ENCODE measurements at regions not wholly inside any gene's neighbourhood (a gene's known extent, or its start where the extent isn't known, plus 50 kb on each side); places are given as distances from the start of the nearest gene placed in this dataset.

DNA sequence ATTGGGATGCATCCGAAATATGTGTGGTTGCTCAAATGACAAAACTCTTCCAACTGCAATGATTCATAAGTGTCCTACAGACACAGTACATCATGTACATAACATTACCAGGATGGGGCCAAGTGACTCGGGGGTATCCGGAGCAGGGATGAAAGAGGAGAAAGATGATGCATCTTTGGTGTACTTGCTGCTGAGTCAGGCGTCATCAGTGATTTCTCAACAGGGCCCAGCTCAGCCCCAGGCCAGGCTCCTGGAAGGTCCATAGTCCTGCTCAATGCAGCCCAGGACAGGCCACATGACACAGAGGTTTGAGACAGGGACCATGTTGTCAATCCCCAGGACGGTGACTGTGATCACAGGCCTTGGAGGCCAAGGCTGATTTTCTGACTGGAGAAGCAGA is 59.3 kb downstream of the GGTLC2 start:
- no peak overlapping the region for H3K4me3 ChIP-seq (ENCODE audit: low read depth, low read length)
- DNase-seq (ENCODE audit: low read depth, low spot score), result peak; percentile 65
- in situ Hi-C loops (cut with HindIII; ENCODE audit: low sequenced_read_pairs), result no loop called here
- TF ChIP-seq, protein P1, sequence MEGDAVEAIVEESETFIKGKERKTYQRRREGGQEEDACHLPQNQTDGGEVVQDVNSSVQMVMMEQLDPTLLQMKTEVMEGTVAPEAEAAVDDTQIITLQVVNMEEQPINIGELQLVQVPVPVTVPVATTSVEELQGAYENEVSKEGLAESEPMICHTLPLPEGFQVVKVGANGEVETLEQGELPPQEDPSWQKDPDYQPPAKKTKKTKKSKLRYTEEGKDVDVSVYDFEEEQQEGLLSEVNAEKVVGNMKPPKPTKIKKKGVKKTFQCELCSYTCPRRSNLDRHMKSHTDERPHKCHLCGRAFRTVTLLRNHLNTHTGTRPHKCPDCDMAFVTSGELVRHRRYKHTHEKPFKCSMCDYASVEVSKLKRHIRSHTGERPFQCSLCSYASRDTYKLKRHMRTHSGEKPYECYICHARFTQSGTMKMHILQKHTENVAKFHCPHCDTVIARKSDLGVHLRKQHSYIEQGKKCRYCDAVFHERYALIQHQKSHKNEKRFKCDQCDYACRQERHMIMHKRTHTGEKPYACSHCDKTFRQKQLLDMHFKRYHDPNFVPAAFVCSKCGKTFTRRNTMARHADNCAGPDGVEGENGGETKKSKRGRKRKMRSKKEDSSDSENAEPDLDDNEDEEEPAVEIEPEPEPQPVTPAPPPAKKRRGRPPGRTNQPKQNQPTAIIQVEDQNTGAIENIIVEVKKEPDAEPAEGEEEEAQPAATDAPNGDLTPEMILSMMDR (IDR thresholded peaks at IDR 0.05; ENCODE audit: low read depth, low read length), result no peak

DNA sequence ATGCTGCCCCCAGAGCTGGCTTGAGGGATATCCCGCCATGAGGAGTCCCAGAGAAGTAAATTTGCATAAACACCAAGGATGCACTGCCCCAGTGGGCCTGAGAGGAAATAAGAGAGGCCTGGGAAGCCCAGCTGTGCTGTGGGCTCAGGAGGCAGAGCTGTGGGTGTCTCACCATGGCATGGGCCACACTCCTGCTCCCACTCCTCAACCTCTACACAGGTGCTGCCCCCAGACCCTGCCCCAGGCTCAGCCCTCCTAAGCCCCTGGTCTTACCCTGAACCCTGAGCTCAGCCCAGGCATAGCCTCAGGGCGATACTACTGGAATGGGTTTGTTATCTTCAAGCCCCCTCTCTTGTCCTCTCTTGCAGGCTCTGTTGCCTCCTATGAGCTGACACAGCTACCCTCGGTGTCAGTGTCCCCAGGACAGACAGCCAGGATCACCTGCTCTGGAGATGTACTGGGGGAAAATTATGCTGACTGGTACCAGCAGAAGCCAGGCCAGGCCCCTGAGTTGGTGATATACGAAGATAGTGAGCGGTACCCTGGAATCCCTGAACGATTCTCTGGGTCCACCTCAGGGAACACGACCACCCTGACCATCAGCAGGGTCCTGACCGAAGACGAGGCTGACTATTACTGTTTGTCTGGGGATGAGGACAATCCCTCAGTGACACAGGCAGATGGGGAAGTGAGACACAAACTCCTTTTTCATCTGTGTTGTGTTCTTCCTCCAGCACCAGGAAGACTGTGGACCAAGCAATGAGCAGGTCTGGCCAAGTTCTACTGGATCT is 59.9 kb downstream of the GGTLC2 start:
- in situ Hi-C loops (cut with HindIII; ENCODE audit: low sequenced_read_pairs), result no loop called here
- TF ChIP-seq, protein P1 (IDR thresholded peaks at IDR 0.05; ENCODE audit: low read depth, low read length), result no peak
- no peak for DNase-seq (ENCODE audit: low read depth, low spot score)
- no peak overlapping the region for H3K4me3 ChIP-seq (ENCODE audit: low read depth, low read length)

DNA sequence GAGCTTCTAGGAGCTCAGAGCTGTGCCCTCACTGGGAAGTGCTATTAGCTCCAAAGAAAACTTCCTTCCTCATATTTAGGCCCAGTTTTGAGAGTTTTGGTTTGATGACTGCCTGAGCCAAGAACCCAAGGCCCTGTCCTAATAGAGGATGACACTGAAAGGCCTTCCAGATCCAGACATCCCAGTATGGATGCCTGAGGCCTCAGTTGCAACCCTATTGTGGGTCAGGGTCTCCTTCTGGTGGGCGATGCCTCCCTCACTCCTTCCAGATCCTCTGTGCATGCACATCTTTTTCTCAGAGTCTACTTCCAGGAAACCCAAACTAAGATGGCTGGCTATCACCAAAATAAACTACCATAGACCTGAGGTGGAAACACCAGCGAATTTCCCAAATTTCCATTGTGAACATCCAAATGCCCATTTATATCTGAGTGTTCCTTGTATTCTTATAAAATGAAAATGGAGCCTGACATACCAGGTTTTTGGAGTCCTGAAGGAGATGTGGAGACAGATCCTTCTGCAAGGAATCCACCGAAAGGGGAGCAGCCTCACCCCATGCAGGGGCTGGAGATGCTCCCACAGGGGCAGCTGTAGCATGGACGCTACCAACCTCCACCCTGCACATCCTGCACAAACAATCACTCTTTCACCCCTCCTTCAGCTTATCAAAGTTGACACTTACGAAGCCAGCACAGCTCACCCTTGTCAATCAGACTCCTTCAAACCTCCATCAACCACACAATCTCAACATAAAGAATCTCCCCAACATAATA is 61.1 kb downstream of the GGTLC2 start:
- no peak overlapping the region for H3K4me3 ChIP-seq (ENCODE audit: low read depth, low read length)
- TF ChIP-seq, protein P1 (IDR thresholded peaks at IDR 0.05; ENCODE audit: low read depth, low read length), result no peak
- in situ Hi-C loops (cut with HindIII; ENCODE audit: low sequenced_read_pairs), result no loop called here
- DNase-seq (ENCODE audit: low read depth, low spot score), result no peak

DNA sequence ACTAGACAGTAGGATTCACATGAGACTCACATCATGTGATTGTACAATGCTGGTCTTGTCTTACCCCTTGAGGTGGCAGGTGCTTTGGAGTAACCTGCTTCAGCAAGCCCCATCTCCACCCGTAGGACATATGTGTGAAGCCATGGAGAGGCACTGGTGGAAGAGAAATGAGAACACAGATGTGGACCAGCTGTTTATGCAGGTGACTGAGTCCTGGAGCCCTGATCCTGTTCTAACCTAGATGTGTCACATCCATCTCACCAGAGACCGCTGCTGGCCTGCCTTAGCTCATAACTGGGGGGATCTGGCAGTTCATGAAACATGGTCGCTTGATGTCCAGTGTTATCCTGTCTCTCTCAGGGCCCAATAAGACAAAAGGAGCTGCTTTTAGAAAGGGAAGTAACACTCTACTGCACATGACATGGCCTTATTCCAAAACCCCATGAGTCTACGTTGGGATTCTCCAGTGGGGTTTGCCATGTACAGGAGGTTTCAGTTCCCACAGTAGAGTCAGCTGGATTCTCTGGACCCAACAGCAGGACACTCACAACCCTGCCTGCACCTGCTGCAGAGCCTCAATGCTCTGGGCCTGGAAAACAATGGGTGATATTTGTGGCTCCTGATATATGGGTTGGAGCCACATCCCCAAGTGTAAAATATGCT is 62.0 kb downstream of the GGTLC2 start:
- no peak for DNase-seq (ENCODE audit: low read depth, low spot score)
- in situ Hi-C loops (cut with HindIII; ENCODE audit: low sequenced_read_pairs), result no loop called here
- TF ChIP-seq, protein P1 (IDR thresholded peaks at IDR 0.05; ENCODE audit: low read depth, low read length), result no peak
- no peak overlapping the region for H3K4me3 ChIP-seq (ENCODE audit: low read depth, low read length)

DNA sequence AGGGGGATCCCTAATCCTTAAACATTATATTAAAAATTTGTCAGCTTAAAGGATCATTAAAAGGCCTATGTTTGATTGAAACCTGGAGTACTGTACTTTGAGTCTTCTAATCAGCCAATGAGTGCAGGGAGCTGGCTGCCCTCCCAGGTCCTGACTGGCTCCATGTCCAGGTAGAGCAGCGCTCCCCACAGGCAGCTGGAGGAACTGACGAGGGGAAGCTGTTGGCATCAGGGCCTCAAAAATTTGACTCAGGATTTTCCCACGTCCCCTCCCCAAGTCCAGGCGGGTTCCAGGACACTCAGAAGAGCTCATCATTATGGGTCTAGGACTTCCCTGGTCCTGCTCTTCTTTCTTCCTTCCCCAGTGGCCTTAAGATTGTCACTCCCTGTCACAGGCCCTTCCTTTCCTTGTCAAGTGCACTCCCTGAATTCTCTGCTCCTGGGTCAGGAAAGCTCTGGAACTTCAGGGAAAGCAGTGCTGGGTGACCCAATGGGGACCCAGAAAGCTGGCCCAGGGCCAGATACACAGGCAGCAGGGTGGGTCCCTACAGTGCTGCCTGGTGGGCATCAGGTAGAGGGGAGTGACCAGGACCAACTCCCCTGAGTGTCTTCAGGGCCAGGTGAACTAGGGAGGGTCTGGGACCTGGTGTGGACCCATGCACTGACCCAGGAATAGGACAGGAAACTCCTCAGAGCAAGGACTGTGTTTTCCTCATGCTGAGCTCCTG is 65.5 kb downstream of the GGTLC2 start:
- H3K4me3 ChIP-seq (ENCODE audit: low read depth, low read length), result no peak overlapping the region
- DNase-seq (ENCODE audit: low read depth, low spot score), result no peak
- in situ Hi-C loops (cut with HindIII; ENCODE audit: low sequenced_read_pairs), result no loop called here
- TF ChIP-seq, protein P1 (IDR thresholded peaks at IDR 0.05; ENCODE audit: low read depth, low read length), result peak; percentile 14
